ENCODE measurements at regions not wholly inside any gene's neighbourhood (a gene's known extent, or its start where the extent isn't known, plus 50 kb on each side); places are given as distances from the start of the nearest gene placed in this dataset.

GRCh38 chr13:33659894-33660293, 158.1 kb upstream of the RFC3 start:
- Histone ChIP-seq H3K9me3 (ENCODE audit: control extremely low read depth in 1 of 3, control insufficient read depth in 2 of 3, insufficient read depth in 1 of 3, low read length in 2 of 3) (peaks cover 0 to 3% (median 0%) of the 10 kb centered on the region in 3 donors), H3K9ac (ENCODE audit: low read length) (no peak overlapping the region)
- intact Hi-C loops (cut with micrococcal nuclease) = no loop called here

GRCh38 chr13:33662392-33662791, 155.6 kb upstream of the RFC3 start:
- H3K4me2 ChIP-seq (replicated peaks; ENCODE audit: low read depth, low read length, poor library complexity, severe bottlenecking) = no peak overlapping the region
- no peak overlapping the region for H3K4me3 Mint-ChIP-seq

More at GRCh38 chr13:33659894-33660293, 158.1 kb upstream of the RFC3 start:
- Histone ChIP-seq H3K27me3 (replicated peaks in 1 of 4; ENCODE audit: control extremely low read depth in 1 of 4, control insufficient read depth in 3 of 4, insufficient read depth in 4 of 4, low read length in 3 of 4) (no peaks in the 10 kb centered on the region), H3K27ac (ENCODE audit: low read length in 2 of 2) (no peak overlapping the region), H3K36me3 (replicated peaks in 1 of 2; ENCODE audit: control extremely low read depth in 1 of 2, control insufficient read depth in 1 of 2, extremely low read depth in 1 of 2, insufficient read depth in 2 of 2, low read length in 1 of 2) (no peaks in the 10 kb centered on the region), H3K4me2 (replicated peaks; ENCODE audit: low read depth, low read length, poor library complexity, severe bottlenecking) (no peak overlapping the region), H2AFZ (ENCODE audit: insufficient read depth, low read depth, low read length, poor library complexity, severe bottlenecking) (no peak overlapping the region), H3K4me3 (ENCODE audit: control extremely low read depth in 1 of 5, extremely low read depth in 1 of 5, insufficient read depth in 1 of 5, low read depth in 2 of 5, low read length in 4 of 5) (no peak overlapping the region), H3K79me2 (ENCODE audit: control insufficient read depth, insufficient read depth, low read length) (no peaks in the 10 kb centered on the region), H3K4me1 (ENCODE audit: control insufficient read depth in 2 of 2, insufficient read depth in 2 of 2, low read length in 2 of 2) (no peaks in the 10 kb centered on the region), H4K20me1 (ENCODE audit: control insufficient read depth, insufficient read depth, low read length, poor library complexity, severe bottlenecking) (no peaks in the 10 kb centered on the region)
- H3K27me3 Mint-ChIP-seq = peaks cover 12% of the 10 kb centered on the region
- no peak for ATAC-seq (ENCODE audit: low read depth)
- DNase-seq = no peak
- ChIA-PET CTCF (no interaction called here), POLR2A (no interaction called here)
- peaks cover 4% of the 10 kb centered on the region for H3K9me3 Mint-ChIP-seq (ENCODE audit: insufficient read depth)
- WGBS (ENCODE audit: insufficient coverage) = no CpG with 5 or more reads among the region's 2 CpGs
- TF ChIP-seq CTCF (IDR thresholded peaks at IDR 0.05) (no peak), EZH2 (IDR thresholded peaks at IDR 0.05; ENCODE audit: borderline replicate concordance, insufficient read depth, low read depth, low read length, poor library complexity, severe bottlenecking) (no peak)
- H3K4me3 Mint-ChIP-seq = no peak overlapping the region
- no peaks in the 10 kb centered on the region for H3K4me1 Mint-ChIP-seq
- H3K27ac Mint-ChIP-seq = no peak overlapping the region

More at GRCh38 chr13:33662392-33662791, 155.6 kb upstream of the RFC3 start:
- 95% methylated on average over 3 of the region's 4 CpGs for WGBS (ENCODE audit: insufficient coverage)
- CTCF ChIA-PET = no interaction called here
- Histone ChIP-seq H3K27ac (ENCODE audit: low read length in 2 of 2) (no peak overlapping the region), H3K4me1 (ENCODE audit: control insufficient read depth in 2 of 2, insufficient read depth in 2 of 2, low read length in 2 of 2) (no peaks in the 10 kb centered on the region), H3K9ac (ENCODE audit: low read length) (no peak overlapping the region), H3K4me3 (ENCODE audit: control extremely low read depth in 1 of 5, extremely low read depth in 1 of 5, insufficient read depth in 1 of 5, low read depth in 2 of 5, low read length in 4 of 5) (no peak overlapping the region), H3K27me3 (replicated peaks in 1 of 4; ENCODE audit: control extremely low read depth in 1 of 4, control insufficient read depth in 3 of 4, insufficient read depth in 4 of 4, low read length in 3 of 4) (no peaks in the 10 kb centered on the region), H4K20me1 (ENCODE audit: control insufficient read depth, insufficient read depth, low read length, poor library complexity, severe bottlenecking) (no peaks in the 10 kb centered on the region), H3K9me3 (ENCODE audit: control extremely low read depth in 1 of 3, control insufficient read depth in 2 of 3, insufficient read depth in 1 of 3, low read length in 2 of 3) (peaks cover 0 to 3% (median 0%) of the 10 kb centered on the region in 3 donors), H3K79me2 (ENCODE audit: control insufficient read depth, insufficient read depth, low read length) (no peaks in the 10 kb centered on the region), H2AFZ (ENCODE audit: insufficient read depth, low read depth, low read length, poor library complexity, severe bottlenecking) (no peak overlapping the region), H3K36me3 (replicated peaks in 1 of 2; ENCODE audit: control extremely low read depth in 1 of 2, control insufficient read depth in 1 of 2, extremely low read depth in 1 of 2, insufficient read depth in 2 of 2, low read length in 1 of 2) (no peaks in the 10 kb centered on the region)
- intact Hi-C loops (cut with micrococcal nuclease) = no loop called here
- Mint-ChIP-seq H3K9me3 (ENCODE audit: insufficient read depth) (peaks cover 4% of the 10 kb centered on the region), H3K27ac (no peak overlapping the region), H3K4me1 (no peaks in the 10 kb centered on the region), H3K27me3 (peaks cover 9% of the 10 kb centered on the region)
- TF ChIP-seq EZH2 (IDR thresholded peaks at IDR 0.05; ENCODE audit: borderline replicate concordance, insufficient read depth, low read depth, low read length, poor library complexity, severe bottlenecking) = no peak
- TF ChIP-seq CTCF (IDR thresholded peaks at IDR 0.05) = no peak
- POLR2A ChIA-PET = no interaction called here
- DNase-seq = no peak
- ATAC-seq (ENCODE audit: low read depth) = no peak

Measured in B cell (primary cell).